B cell (primary cell): ENCODE measurements at regions not wholly inside any gene's neighbourhood (a gene's known extent, or its start where the extent isn't known, plus 50 kb on each side); places are given as distances from the start of the nearest gene placed in this dataset.

Source experiments
- ATAC-seq: fragments of 200-7000 bp; cut with Tn5 transposase; one replicate; pipeline ENCODE4 v1.10.0; 2021; ENCODE audit warnings: low read depth, mild to moderate bottlenecking, moderate number of reproducible peaks, moderate library complexity
- CTCF ChIA-PET: fragments of 350-600 bp; sonication (Branson Sonifier 250); formaldehyde crosslinking; loops from one replicate; lab custom pipeline; 2021; ENCODE audit warnings: antibody characterized with exemption, inconsistent platforms; lab: Charles Lee
- POLR2A ChIA-PET: fragments of 350-600 bp; sonication (Branson Sonifier 250); formaldehyde crosslinking; loops from one replicate; lab custom pipeline; 2021; ENCODE audit warnings: antibody characterized with exemption; lab: Charles Lee
- DNase-seq: peaks from one replicate; pipeline ENCODE4 v3.0.0; 2013
- H2AFZ ChIP-seq: 2 replicates; pipeline ENCODE4 v1.6.1; 2012; ENCODE audit warnings: mild to moderate bottlenecking, low read depth, low read length; ENCODE audit not compliant: insufficient read depth, poor library complexity, severe bottlenecking
- H3K27ac ChIP-seq, 2 donors: 1 replicate in 1 of 2; 2 replicates in 1 of 2; pipeline ENCODE4 v1.5.1; 2012 to 2013; ENCODE audit warnings: low read length in 2 of 2, mild to moderate bottlenecking in 2 of 2, moderate library complexity in 1 of 2
- H3K27me3 ChIP-seq, 4 experiments: fragments of 200-600 bp in 1 of 4; sonication (generic) in 1 of 4; replicated peaks in 1 of 4; 1 replicate in 2 of 4; 2 replicates in 2 of 4; pipeline versions ENCODE4 v1.6.1 to v1.7.0; 2013 to 2016; ENCODE audit warnings: low read length in 3 of 4, mild to moderate bottlenecking in 2 of 4, mixed read lengths in 1 of 4, moderate library complexity in 1 of 4; ENCODE audit not compliant: insufficient read depth in 4 of 4, control insufficient read depth in 3 of 4; ENCODE audit errors: control extremely low read depth in 1 of 4
- H3K36me3 ChIP-seq, 2 experiments: replicated peaks in 1 of 2; 1 replicate in 1 of 2; 2 replicates in 1 of 2; pipeline versions ENCODE4 v1.6.1 to v1.7.1; 2013; ENCODE audit warnings: low read length in 1 of 2; ENCODE audit not compliant: insufficient read depth in 2 of 2, control insufficient read depth in 1 of 2; ENCODE audit errors: control extremely low read depth in 1 of 2, extremely low read depth in 1 of 2
- H3K4me1 ChIP-seq, 2 donors: fragments of 200-600 bp in 1 of 2; sonication (generic) in 1 of 2; 1 replicate in 1 of 2; 2 replicates in 1 of 2; pipeline versions ENCODE4 v1.5.1 to v1.6.1; 2013 to 2017; ENCODE audit warnings: low read length in 2 of 2; ENCODE audit not compliant: control insufficient read depth in 2 of 2, insufficient read depth in 2 of 2
- H3K4me2 ChIP-seq: replicated peaks from 2 replicates; pipeline ENCODE3; 2012; ENCODE audit warnings: mild to moderate bottlenecking, low read depth, low read length; ENCODE audit not compliant: poor library complexity, severe bottlenecking
- H3K4me3 ChIP-seq, 5 experiments: fragments of 200-600 bp in 1 of 5; sonication (generic) in 1 of 5; 1 replicate in 3 of 5; 2 replicates in 2 of 5; pipeline versions ENCODE4 v1.5.1 to v1.7.0; 2011 to 2016; ENCODE audit warnings: low read length in 4 of 5, mild to moderate bottlenecking in 4 of 5, low read depth in 2 of 5, control low read depth in 1 of 5, moderate library complexity in 1 of 5; ENCODE audit not compliant: insufficient read depth in 1 of 5; ENCODE audit errors: control extremely low read depth in 1 of 5, extremely low read depth in 1 of 5
- H3K79me2 ChIP-seq: fragments of 200-600 bp; sonication (generic); one replicate; pipeline ENCODE4 v1.6.0; 2016; ENCODE audit warnings: low read length; ENCODE audit not compliant: control insufficient read depth, insufficient read depth
- H3K9ac ChIP-seq: fragments of 200-600 bp; sonication (generic); 2 replicates; pipeline ENCODE4 v1.6.1; 2017; ENCODE audit warnings: mild to moderate bottlenecking, low read length, moderate library complexity
- H3K9me3 ChIP-seq, 3 donors: one replicate each; pipeline versions ENCODE4 v1.6.1 to v1.7.1; 2013; ENCODE audit warnings: low read length in 2 of 3; ENCODE audit not compliant: control insufficient read depth in 2 of 3, insufficient read depth in 1 of 3; ENCODE audit errors: control extremely low read depth in 1 of 3
- H4K20me1 ChIP-seq: 2 replicates; pipeline ENCODE4 v1.6.0; 2012; ENCODE audit warnings: mild to moderate bottlenecking, low read length; ENCODE audit not compliant: insufficient read depth, control insufficient read depth, poor library complexity, severe bottlenecking
- H3K27ac Mint-ChIP-seq: one replicate; pipeline ENCODE4 v1.8.0; 2021; ENCODE audit warnings: mixed read lengths
- H3K27me3 Mint-ChIP-seq: one replicate; pipeline ENCODE4 v1.8.0; 2021; ENCODE audit warnings: mixed read lengths
- H3K4me1 Mint-ChIP-seq: one replicate; pipeline ENCODE4 v1.8.0; 2021; ENCODE audit warnings: mixed read lengths
- H3K4me3 Mint-ChIP-seq: one replicate; pipeline ENCODE4 v1.8.0; 2021; ENCODE audit warnings: mixed read lengths
- H3K9me3 Mint-ChIP-seq: one replicate; pipeline ENCODE4 v1.8.0; 2022; ENCODE audit warnings: mixed read lengths; ENCODE audit not compliant: insufficient read depth
- EZH2 ChIP-seq: IDR thresholded peaks from 2 replicates; pipeline ENCODE4 v1.6.1; 2012; ENCODE audit warnings: borderline replicate concordance, low read depth, mild to moderate bottlenecking, moderate library complexity, low read length; ENCODE audit not compliant: insufficient read depth, poor library complexity, severe bottlenecking
- WGBS: methylation state at CpG from one replicate; pipeline ENCODE4 v1.1.5; 2013; ENCODE audit warnings: missing lambda C conversion rate; ENCODE audit not compliant: insufficient coverage; 5-methylcytosine and 5-hydroxymethylcytosine counted together
- intact Hi-C: fragments of 100-400 bp; cut with micrococcal nuclease; formaldehyde crosslinking; loops from one replicate; pipeline ENCODE4 v1.10.0; 2022
- TF ChIP-seq, protein P1 (sequence below): fragments of 200-600 bp; IDR thresholded peaks from one replicate; pipeline ENCODE4 v1.8.0; 2022; ENCODE audit warnings: antibody characterized with exemption, mild to moderate bottlenecking

DNA sequence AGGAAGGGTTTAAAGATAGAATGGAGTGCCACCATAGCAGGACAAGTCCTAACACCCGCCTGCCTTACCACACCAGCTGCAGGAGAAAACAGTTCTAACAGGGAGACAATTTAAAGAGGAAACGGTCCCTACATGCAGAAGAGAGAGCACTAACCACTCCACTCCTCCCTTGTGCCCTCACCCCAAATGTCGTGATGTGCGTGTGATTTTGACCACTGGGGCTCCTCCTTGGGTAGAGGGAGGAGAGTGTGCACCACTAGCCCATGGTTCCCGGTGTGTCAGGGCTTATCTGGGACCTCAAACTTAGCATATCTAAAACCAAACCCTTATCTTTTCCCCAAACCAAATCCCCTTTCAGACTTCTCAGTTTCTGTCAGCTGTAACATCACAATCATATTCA, 105.5 kb upstream of the CCDC68 start:
- no peaks in the 10 kb centered on the region for H3K27me3 Mint-ChIP-seq
- WGBS: 50% methylated on average over 1 of the region's 5 CpGs
- H3K9me3 ChIP-seq: no peaks in the 10 kb centered on the region
- no peak overlapping the region for H3K9ac ChIP-seq
- H3K27ac Mint-ChIP-seq: peak overlapping the region; percentile 84
- no peaks in the 10 kb centered on the region for H3K9me3 Mint-ChIP-seq
- H3K36me3 ChIP-seq: no peaks in the 10 kb centered on the region
- no peaks in the 10 kb centered on the region for H4K20me1 ChIP-seq
- intact Hi-C loops: no loop called here
- peak overlapping the region; percentile 44 for H3K4me3 Mint-ChIP-seq
- no peaks in the 10 kb centered on the region for H3K79me2 ChIP-seq
- TF ChIP-seq, protein P1, sequence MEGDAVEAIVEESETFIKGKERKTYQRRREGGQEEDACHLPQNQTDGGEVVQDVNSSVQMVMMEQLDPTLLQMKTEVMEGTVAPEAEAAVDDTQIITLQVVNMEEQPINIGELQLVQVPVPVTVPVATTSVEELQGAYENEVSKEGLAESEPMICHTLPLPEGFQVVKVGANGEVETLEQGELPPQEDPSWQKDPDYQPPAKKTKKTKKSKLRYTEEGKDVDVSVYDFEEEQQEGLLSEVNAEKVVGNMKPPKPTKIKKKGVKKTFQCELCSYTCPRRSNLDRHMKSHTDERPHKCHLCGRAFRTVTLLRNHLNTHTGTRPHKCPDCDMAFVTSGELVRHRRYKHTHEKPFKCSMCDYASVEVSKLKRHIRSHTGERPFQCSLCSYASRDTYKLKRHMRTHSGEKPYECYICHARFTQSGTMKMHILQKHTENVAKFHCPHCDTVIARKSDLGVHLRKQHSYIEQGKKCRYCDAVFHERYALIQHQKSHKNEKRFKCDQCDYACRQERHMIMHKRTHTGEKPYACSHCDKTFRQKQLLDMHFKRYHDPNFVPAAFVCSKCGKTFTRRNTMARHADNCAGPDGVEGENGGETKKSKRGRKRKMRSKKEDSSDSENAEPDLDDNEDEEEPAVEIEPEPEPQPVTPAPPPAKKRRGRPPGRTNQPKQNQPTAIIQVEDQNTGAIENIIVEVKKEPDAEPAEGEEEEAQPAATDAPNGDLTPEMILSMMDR: no peak
- no peak for TF ChIP-seq EZH2
- no peak overlapping the region for H3K4me3 ChIP-seq
- peaks cover 34% of the 10 kb centered on the region for H3K4me1 Mint-ChIP-seq
- CTCF ChIA-PET: no interaction called here
- H3K27me3 ChIP-seq: no peaks in the 10 kb centered on the region
- no peak overlapping the region for H3K27ac ChIP-seq
- peak; percentile 34 for DNase-seq
- H3K4me2 ChIP-seq: peak overlapping the region; percentile 17
- H2AFZ ChIP-seq: peak overlapping the region; percentile 52
- peaks cover 18 to 19% of the 10 kb centered on the region in 2 donors for H3K4me1 ChIP-seq
- POLR2A ChIA-PET: no interaction called here
- ATAC-seq: peak; percentile 48

DNA sequence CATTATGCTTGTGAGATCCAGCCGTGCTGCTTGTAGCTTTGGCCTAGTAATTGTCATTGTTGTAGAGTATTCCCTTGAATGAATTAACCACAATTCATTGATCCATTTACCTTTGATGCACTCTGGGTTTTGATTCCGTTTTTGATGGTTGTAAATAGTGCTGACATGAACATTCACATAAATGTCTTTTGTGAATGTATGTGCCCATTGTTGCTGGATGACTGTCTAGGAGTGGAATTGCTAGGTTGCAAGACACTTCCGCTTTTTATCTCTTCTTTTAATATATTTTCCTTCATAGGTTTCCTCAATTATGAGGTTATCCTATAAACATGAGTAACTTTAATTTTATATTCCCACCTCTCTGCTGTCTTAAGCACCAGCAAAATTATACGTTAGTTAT, 104.8 kb upstream of the CCDC68 start:
- no peak overlapping the region for H3K27ac ChIP-seq
- intact Hi-C loops: no loop called here
- DNase-seq (no peak), ATAC-seq (no peak)
- peaks cover 11 to 13% of the 10 kb centered on the region in 2 donors for H3K4me1 ChIP-seq
- Mint-ChIP-seq H3K9me3 (no peaks in the 10 kb centered on the region), H3K27me3 (no peaks in the 10 kb centered on the region), H3K4me1 (peaks cover 27% of the 10 kb centered on the region), H3K4me3 (no peak overlapping the region), H3K27ac (peak overlapping the region; percentile 84)
- H3K4me3 ChIP-seq: no peak overlapping the region
- no peaks in the 10 kb centered on the region for H3K9me3 ChIP-seq
- CTCF ChIA-PET: no interaction called here
- H3K9ac ChIP-seq: no peak overlapping the region
- H3K36me3 ChIP-seq: no peaks in the 10 kb centered on the region
- 100% methylated on average over 1 of the region's 4 CpGs for WGBS
- TF ChIP-seq EZH2: no peak
- TF ChIP-seq, protein P1: no peak
- no peak overlapping the region for H3K4me2 ChIP-seq
- H3K79me2 ChIP-seq: no peaks in the 10 kb centered on the region
- POLR2A ChIA-PET: no interaction called here
- H2AFZ ChIP-seq: peak overlapping the region; percentile 52
- no peaks in the 10 kb centered on the region for H4K20me1 ChIP-seq
- H3K27me3 ChIP-seq: no peaks in the 10 kb centered on the region
